ENCODE measurements at regions not wholly inside any gene's neighbourhood (a gene's known extent, or its start where the extent isn't known, plus 50 kb on each side); places are given as distances from the start of the nearest gene placed in this dataset.

- no peak for DNase-seq
Measured at GRCh38 chr22:47390026-47390970, 627.8 kb downstream of the TBC1D22A start.

- DNase-seq, result no peak
Measured at GRCh38 chr22:47389201-47389600, 626.8 kb downstream of the TBC1D22A start.

GRCh38 chr22:47388778-47389177 is 626.3 kb downstream of the TBC1D22A start:
- no peak for DNase-seq

- DNase-seq, result no peak
Measured at GRCh38 chr22:47388331-47388730, 625.9 kb downstream of the TBC1D22A start.

GRCh38 chr22:47386812-47387510 is 624.5 kb downstream of the TBC1D22A start:
- no peak for DNase-seq

GRCh38 chr22:47384977-47385376 is 622.5 kb downstream of the TBC1D22A start:
- DNase-seq, result no peak

GRCh38 chr22:47382164-47382890 is 619.9 kb downstream of the TBC1D22A start:
- DNase-seq, result no peak

GRCh38 chr22:47381240-47381639 is 618.8 kb downstream of the TBC1D22A start:
- no peak for DNase-seq

GRCh38 chr22:47380692-47381091 is 618.2 kb downstream of the TBC1D22A start:
- no peak for DNase-seq

- DNase-seq, result no peak
Measured at GRCh38 chr22:47379037-47379436, 616.6 kb downstream of the TBC1D22A start.

- no peak for DNase-seq
Measured at GRCh38 chr22:47377926-47378560, 615.6 kb downstream of the TBC1D22A start.

GRCh38 chr22:47376901-47377505 is 614.6 kb downstream of the TBC1D22A start:
- no peak for DNase-seq

- DNase-seq, result no peak
Measured at GRCh38 chr22:47376322-47376700, 613.9 kb downstream of the TBC1D22A start.

- no peak for DNase-seq
Measured at GRCh38 chr22:47375621-47376321, 613.3 kb downstream of the TBC1D22A start.

GRCh38 chr22:47374901-47375575 is 612.6 kb downstream of the TBC1D22A start:
- no peak for DNase-seq

- DNase-seq, result no peak
Measured at GRCh38 chr22:47374273-47374771, 611.9 kb downstream of the TBC1D22A start.

- no peak for DNase-seq
Measured at GRCh38 chr22:47373648-47374272, 611.3 kb downstream of the TBC1D22A start.

- DNase-seq, result no peak
Measured at GRCh38 chr22:47372596-47373385, 610.3 kb downstream of the TBC1D22A start.

- DNase-seq, result no peak
Measured at GRCh38 chr22:47372111-47372581, 609.7 kb downstream of the TBC1D22A start.

Measured in activated CD4-positive, alpha-beta T cell treated with anti-CD3 and anti-CD28 coated beads, Interleukin-2, amount 50 U/mL, for 16 hours (primary cell).